ENCODE measurements at regions not wholly inside any gene's neighbourhood (a gene's known extent, or its start where the extent isn't known, plus 50 kb on each side); places are given as distances from the start of the nearest gene placed in this dataset.

DNA sequence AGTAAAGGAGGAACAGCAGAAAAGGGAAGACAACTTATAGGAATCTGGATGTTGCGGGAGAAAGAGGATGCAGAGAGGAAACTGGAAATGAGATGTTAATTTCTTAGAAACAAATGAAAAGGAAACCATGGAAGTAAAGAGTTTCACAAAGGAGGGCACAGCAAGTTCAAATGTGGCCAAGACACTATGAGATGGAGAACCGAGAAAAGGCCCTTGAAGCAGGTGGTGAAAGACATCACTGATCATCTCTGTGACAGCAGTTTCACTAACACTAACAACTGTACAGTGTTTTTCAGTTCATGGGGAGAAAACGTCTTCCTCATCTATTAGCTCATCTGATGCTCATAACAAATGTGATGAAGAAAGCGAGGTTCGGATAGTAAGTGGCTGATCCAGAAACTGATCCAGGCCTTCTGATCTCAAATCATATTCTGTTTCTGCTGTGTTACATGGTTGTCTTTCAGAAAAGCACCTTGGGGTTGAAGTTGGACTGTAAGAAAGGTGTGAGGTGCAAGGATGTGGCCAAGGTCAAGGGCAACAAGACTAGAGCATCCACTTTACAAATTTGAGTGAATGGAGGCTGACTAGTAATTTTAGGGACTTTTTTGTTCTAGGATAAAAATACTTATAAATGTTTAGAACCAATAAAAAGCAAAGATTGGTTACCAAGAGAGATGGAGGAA lies 492.1 kb upstream of the CADM1 start:
- H3K27ac Mint-ChIP-seq: no peak overlapping the region
- Histone ChIP-seq H3K9me3 (ENCODE audit: control insufficient read depth, insufficient read depth, low read length) (no peaks in the 10 kb centered on the region), H3K27me3 (ENCODE audit: control insufficient read depth, insufficient read depth, low read length) (no peaks in the 10 kb centered on the region), H3K4me1 (ENCODE audit: control insufficient read depth, insufficient read depth, low read length) (no peaks in the 10 kb centered on the region), H3K27ac (ENCODE audit: low read length) (no peak overlapping the region), H3K36me3 (ENCODE audit: control insufficient read depth, insufficient read depth, low read length) (no peaks in the 10 kb centered on the region), H3K4me3 (ENCODE audit: low read length) (no peak overlapping the region)
- 80% methylated on average over 5 of the region's 5 CpGs for WGBS (ENCODE audit: insufficient coverage)
- no peak for DNase-seq
- peaks cover 0 to 3% of the 10 kb centered on the region in 2 donors for H3K27me3 Mint-ChIP-seq (ENCODE audit: low read depth in 2 of 2)
- intact Hi-C loops (cut with micrococcal nuclease): no loop called here
- no peaks in the 10 kb centered on the region for H3K36me3 Mint-ChIP-seq
- ATAC-seq: no peak
- no peak overlapping the region for H3K4me3 Mint-ChIP-seq
- TF ChIP-seq, protein P1, sequence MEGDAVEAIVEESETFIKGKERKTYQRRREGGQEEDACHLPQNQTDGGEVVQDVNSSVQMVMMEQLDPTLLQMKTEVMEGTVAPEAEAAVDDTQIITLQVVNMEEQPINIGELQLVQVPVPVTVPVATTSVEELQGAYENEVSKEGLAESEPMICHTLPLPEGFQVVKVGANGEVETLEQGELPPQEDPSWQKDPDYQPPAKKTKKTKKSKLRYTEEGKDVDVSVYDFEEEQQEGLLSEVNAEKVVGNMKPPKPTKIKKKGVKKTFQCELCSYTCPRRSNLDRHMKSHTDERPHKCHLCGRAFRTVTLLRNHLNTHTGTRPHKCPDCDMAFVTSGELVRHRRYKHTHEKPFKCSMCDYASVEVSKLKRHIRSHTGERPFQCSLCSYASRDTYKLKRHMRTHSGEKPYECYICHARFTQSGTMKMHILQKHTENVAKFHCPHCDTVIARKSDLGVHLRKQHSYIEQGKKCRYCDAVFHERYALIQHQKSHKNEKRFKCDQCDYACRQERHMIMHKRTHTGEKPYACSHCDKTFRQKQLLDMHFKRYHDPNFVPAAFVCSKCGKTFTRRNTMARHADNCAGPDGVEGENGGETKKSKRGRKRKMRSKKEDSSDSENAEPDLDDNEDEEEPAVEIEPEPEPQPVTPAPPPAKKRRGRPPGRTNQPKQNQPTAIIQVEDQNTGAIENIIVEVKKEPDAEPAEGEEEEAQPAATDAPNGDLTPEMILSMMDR (IDR thresholded peaks at IDR 0.05): no peak
- no peaks in the 10 kb centered on the region for H3K4me1 Mint-ChIP-seq
- H3K9me3 Mint-ChIP-seq: peaks cover 0 to 2% of the 10 kb centered on the region in 2 donors

DNA sequence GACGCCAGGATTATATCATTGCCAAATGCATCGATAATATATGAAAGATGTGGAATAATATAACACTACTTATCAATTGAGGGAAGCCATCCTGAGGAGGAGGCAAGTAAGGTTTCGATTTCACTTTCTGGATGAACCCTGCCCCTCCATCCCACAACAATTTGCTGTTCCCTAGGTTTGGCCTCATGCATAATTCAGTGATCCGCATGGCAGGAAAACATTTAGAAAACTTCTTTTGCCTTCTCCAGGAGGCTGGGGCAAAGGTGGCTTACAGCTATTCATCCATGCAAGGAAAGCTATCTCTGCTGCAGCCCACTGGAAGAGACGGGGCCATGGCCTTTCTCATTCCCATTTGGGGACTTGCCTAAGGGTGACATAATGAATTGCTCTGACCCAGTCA lies 489.4 kb upstream of the CADM1 start:
- H3K4me3 ChIP-seq (ENCODE audit: low read length): no peak overlapping the region
- no peaks in the 10 kb centered on the region for H3K9me3 ChIP-seq (ENCODE audit: control insufficient read depth, insufficient read depth, low read length)
- 86% methylated on average over 3 of the region's 5 CpGs for WGBS (ENCODE audit: insufficient coverage)
- no peaks in the 10 kb centered on the region for H3K27me3 ChIP-seq (ENCODE audit: control insufficient read depth, insufficient read depth, low read length)
- Mint-ChIP-seq H3K27me3 (ENCODE audit: low read depth in 2 of 2) (peaks cover 2 to 8% of the 10 kb centered on the region in 2 donors), H3K9me3 (peaks cover 0 to 2% of the 10 kb centered on the region in 2 donors), H3K4me3 (no peak overlapping the region), H3K4me1 (no peaks in the 10 kb centered on the region), H3K27ac (no peak overlapping the region), H3K36me3 (no peaks in the 10 kb centered on the region)
- H3K36me3 ChIP-seq (ENCODE audit: control insufficient read depth, insufficient read depth, low read length): no peaks in the 10 kb centered on the region
- ATAC-seq (no peak), DNase-seq (no peak)
- no peaks in the 10 kb centered on the region for H3K4me1 ChIP-seq (ENCODE audit: control insufficient read depth, insufficient read depth, low read length)
- no peak overlapping the region for H3K27ac ChIP-seq (ENCODE audit: low read length)
- TF ChIP-seq, protein P1 (IDR thresholded peaks at IDR 0.05): no peak
- intact Hi-C loops (cut with micrococcal nuclease): no loop called here

DNA sequence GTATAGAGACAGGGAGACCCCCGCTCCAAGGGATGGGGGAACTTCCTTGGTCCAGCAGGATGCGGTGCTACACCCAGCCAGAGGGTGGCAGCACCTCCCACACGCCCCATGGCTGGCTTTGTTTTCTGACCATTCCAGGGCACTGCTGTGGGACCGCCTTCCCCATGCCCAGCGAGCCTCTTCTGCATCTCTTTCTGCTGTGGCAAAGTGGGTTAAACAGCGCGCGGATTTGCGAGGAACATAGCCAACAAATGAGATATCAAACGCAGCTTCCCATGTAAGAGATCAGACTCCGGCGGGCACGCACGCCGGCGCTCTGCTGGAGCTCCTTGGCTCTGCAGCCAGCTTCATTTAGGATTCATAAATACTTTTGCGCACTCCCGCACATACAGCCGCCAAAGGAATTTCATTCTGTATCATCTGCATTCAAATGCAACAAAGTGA lies 485.8 kb upstream of the CADM1 start:
- H3K4me3 ChIP-seq (ENCODE audit: low read length): no peak overlapping the region
- no peaks in the 10 kb centered on the region for H3K4me1 ChIP-seq (ENCODE audit: control insufficient read depth, insufficient read depth, low read length)
- H3K27me3 ChIP-seq (ENCODE audit: control insufficient read depth, insufficient read depth, low read length): no peaks in the 10 kb centered on the region
- Mint-ChIP-seq H3K4me1 (no peaks in the 10 kb centered on the region), H3K27me3 (ENCODE audit: low read depth in 2 of 2) (peaks cover 2 to 12% of the 10 kb centered on the region in 2 donors), H3K36me3 (no peaks in the 10 kb centered on the region), H3K9me3 (no peaks in the 10 kb centered on the region), H3K4me3 (no peak overlapping the region), H3K27ac (no peak overlapping the region)
- intact Hi-C loops (cut with micrococcal nuclease): no loop called here
- ATAC-seq (no peak), DNase-seq (no peak)
- TF ChIP-seq, protein P1 (IDR thresholded peaks at IDR 0.05): peak; percentile 12
- H3K36me3 ChIP-seq (ENCODE audit: control insufficient read depth, insufficient read depth, low read length): no peaks in the 10 kb centered on the region
- H3K27ac ChIP-seq (ENCODE audit: low read length): no peak overlapping the region
- H3K9me3 ChIP-seq (ENCODE audit: control insufficient read depth, insufficient read depth, low read length): no peaks in the 10 kb centered on the region
- WGBS (ENCODE audit: insufficient coverage): 50% methylated on average over 19 of the region's 19 CpGs

DNA sequence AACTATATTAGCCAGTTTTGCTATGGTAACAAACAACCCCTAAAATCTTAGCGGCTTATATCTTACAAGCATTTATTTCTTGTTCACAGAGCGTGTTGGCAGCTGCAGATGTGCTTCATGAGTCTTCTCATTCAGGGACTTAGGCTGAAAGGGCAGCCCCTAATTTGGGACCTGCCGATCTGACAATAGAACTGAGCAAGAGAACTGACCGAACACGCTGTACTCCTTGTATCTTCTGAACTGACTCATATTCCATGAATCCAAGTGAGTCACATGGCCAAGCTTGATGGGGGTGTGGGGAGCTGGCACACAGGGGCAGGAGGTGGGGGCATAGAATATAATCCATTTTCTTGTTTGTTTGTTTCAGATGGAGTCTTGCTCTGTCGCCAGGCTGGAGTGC lies 481.7 kb upstream of the CADM1 start:
- Histone ChIP-seq H3K27ac (ENCODE audit: low read length) (no peak overlapping the region), H3K36me3 (ENCODE audit: control insufficient read depth, insufficient read depth, low read length) (no peaks in the 10 kb centered on the region), H3K4me1 (ENCODE audit: control insufficient read depth, insufficient read depth, low read length) (no peaks in the 10 kb centered on the region), H3K4me3 (ENCODE audit: low read length) (no peak overlapping the region), H3K9me3 (ENCODE audit: control insufficient read depth, insufficient read depth, low read length) (no peaks in the 10 kb centered on the region), H3K27me3 (ENCODE audit: control insufficient read depth, insufficient read depth, low read length) (no peaks in the 10 kb centered on the region)
- ATAC-seq: no peak
- H3K27ac Mint-ChIP-seq: no peak overlapping the region
- intact Hi-C loops (cut with micrococcal nuclease): no loop called here
- no peak overlapping the region for H3K4me3 Mint-ChIP-seq
- TF ChIP-seq, protein P1 (IDR thresholded peaks at IDR 0.05): no peak
- H3K27me3 Mint-ChIP-seq (ENCODE audit: low read depth in 2 of 2): peaks cover 2 to 12% of the 10 kb centered on the region in 2 donors
- no peak for DNase-seq
- no peaks in the 10 kb centered on the region for H3K9me3 Mint-ChIP-seq
- no peaks in the 10 kb centered on the region for H3K4me1 Mint-ChIP-seq
- 91% methylated on average over 6 of the region's 6 CpGs for WGBS (ENCODE audit: insufficient coverage)
- H3K36me3 Mint-ChIP-seq: no peaks in the 10 kb centered on the region
